ENCODE measurements at regions not wholly inside any gene's neighbourhood (a gene's known extent, or its start where the extent isn't known, plus 50 kb on each side); places are given as distances from the start of the nearest gene placed in this dataset.

DNA sequence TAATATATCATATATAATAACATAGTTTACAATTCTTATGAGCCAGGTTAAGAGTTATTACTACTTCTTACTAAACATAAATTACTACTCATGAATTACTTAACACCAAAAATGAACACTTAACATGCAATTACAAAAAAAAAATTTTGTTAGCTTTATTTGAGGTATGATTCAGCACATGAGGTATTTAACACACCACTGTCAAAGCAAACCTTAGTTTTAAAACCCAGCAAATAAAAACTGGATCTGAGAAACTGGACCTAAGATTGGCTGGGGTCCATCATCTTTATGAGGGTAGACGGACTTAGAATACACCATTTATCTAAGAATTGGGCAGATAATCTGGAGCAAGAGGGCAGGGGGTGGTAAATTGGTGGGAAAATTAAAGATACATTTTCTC lies 81.8 kb upstream of the CREB1 start:
- TF ChIP-seq, protein P1, sequence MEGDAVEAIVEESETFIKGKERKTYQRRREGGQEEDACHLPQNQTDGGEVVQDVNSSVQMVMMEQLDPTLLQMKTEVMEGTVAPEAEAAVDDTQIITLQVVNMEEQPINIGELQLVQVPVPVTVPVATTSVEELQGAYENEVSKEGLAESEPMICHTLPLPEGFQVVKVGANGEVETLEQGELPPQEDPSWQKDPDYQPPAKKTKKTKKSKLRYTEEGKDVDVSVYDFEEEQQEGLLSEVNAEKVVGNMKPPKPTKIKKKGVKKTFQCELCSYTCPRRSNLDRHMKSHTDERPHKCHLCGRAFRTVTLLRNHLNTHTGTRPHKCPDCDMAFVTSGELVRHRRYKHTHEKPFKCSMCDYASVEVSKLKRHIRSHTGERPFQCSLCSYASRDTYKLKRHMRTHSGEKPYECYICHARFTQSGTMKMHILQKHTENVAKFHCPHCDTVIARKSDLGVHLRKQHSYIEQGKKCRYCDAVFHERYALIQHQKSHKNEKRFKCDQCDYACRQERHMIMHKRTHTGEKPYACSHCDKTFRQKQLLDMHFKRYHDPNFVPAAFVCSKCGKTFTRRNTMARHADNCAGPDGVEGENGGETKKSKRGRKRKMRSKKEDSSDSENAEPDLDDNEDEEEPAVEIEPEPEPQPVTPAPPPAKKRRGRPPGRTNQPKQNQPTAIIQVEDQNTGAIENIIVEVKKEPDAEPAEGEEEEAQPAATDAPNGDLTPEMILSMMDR (IDR thresholded peaks at IDR 0.05; ENCODE audit: insufficient read depth, low read length): no peak
- TF ChIP-seq POLR2AphosphoS5 (IDR thresholded peaks at IDR 0.05; ENCODE audit: low read depth) (no peak), SPI1 (IDR thresholded peaks at IDR 0.05; ENCODE audit: borderline replicate concordance, low read depth) (no peak)
- TF ChIP-seq, protein P2, sequence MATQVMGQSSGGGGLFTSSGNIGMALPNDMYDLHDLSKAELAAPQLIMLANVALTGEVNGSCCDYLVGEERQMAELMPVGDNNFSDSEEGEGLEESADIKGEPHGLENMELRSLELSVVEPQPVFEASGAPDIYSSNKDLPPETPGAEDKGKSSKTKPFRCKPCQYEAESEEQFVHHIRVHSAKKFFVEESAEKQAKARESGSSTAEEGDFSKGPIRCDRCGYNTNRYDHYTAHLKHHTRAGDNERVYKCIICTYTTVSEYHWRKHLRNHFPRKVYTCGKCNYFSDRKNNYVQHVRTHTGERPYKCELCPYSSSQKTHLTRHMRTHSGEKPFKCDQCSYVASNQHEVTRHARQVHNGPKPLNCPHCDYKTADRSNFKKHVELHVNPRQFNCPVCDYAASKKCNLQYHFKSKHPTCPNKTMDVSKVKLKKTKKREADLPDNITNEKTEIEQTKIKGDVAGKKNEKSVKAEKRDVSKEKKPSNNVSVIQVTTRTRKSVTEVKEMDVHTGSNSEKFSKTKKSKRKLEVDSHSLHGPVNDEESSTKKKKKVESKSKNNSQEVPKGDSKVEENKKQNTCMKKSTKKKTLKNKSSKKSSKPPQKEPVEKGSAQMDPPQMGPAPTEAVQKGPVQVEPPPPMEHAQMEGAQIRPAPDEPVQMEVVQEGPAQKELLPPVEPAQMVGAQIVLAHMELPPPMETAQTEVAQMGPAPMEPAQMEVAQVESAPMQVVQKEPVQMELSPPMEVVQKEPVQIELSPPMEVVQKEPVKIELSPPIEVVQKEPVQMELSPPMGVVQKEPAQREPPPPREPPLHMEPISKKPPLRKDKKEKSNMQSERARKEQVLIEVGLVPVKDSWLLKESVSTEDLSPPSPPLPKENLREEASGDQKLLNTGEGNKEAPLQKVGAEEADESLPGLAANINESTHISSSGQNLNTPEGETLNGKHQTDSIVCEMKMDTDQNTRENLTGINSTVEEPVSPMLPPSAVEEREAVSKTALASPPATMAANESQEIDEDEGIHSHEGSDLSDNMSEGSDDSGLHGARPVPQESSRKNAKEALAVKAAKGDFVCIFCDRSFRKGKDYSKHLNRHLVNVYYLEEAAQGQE (IDR thresholded peaks at IDR 0.05; ENCODE audit: insufficient replicate concordance, low read depth): no peak

Data from HL-60 (cell line).